Activated CD8-positive, alpha-beta T cell treated with anti-CD3 and anti-CD28 coated beads, Interleukin-2, amount 10 ng/mL, durations not matched to agents 7 days and 5 days (primary cell): ENCODE measurements at regions not wholly inside any gene's neighbourhood (a gene's known extent, or its start where the extent isn't known, plus 50 kb on each side); places are given as distances from the start of the nearest gene placed in this dataset.

ENCODE experiments used
- ATAC-seq: fragments of 150-1000 bp; cut with Tn5 transposase; one replicate; pipeline ENCODE4 v1.10.0; 2021; ENCODE audit warnings: moderate library complexity
- CTCF ChIA-PET: fragments of 350-600 bp; sonication (Branson Sonifier 250); formaldehyde crosslinking; loops from one replicate; lab custom pipeline; 2021; ENCODE audit warnings: antibody characterized with exemption; lab: Charles Lee
- POLR2A ChIA-PET: fragments of 350-600 bp; sonication (Branson Sonifier 250); formaldehyde crosslinking; loops from one replicate; lab custom pipeline; 2021; ENCODE audit warnings: antibody characterized with exemption; lab: Charles Lee
- DNase-seq: peaks from one replicate; pipeline ENCODE4 v3.0.0-alpha.2; 2020
- H3K27ac Mint-ChIP-seq: one replicate; pipeline ENCODE4 v1.8.0; 2021; ENCODE audit warnings: mild to moderate bottlenecking, mixed read lengths
- H3K27me3 Mint-ChIP-seq: one replicate; pipeline ENCODE4 v1.8.0; 2021; ENCODE audit warnings: low read depth, mixed read lengths
- H3K36me3 Mint-ChIP-seq: one replicate; pipeline ENCODE4 v1.8.0; 2021; ENCODE audit warnings: low read depth, mixed read lengths
- H3K4me1 Mint-ChIP-seq: one replicate; pipeline ENCODE4 v1.8.0; 2021; ENCODE audit warnings: low read depth, mixed read lengths
- H3K4me3 Mint-ChIP-seq: one replicate; pipeline ENCODE4 v1.8.0; 2021; ENCODE audit warnings: mild to moderate bottlenecking, mixed read lengths
- H3K9me3 Mint-ChIP-seq: one replicate; pipeline ENCODE4 v1.8.0; 2022; ENCODE audit warnings: mixed read lengths; ENCODE audit not compliant: insufficient read depth

DNA sequence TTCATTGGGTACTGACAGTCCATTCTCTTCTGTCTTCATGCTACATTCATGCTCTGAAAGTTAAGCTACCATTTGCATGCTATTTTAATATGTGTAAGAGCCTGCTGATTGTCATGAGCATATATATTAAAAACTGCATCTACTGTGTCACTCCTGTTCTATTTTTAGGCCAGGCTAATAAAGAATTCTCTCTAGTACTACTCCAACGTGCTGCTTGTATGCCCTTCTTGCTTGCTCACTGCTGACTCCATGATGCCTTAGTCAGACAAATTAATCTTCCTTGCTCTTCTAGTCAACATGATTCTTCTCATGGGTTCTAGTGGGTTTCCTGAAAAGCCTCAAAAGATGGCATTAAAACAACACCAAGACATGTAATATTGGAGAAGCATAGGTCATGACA, 1600.1 kb downstream of the DPP10 start:
- ChIA-PET POLR2A (no interaction called here), CTCF (no interaction called here)
- DNase-seq (no peak), ATAC-seq (no peak)
- no peaks in the 10 kb centered on the region for H3K27me3 Mint-ChIP-seq
- H3K4me1 Mint-ChIP-seq: no peaks in the 10 kb centered on the region
- no peak overlapping the region for H3K27ac Mint-ChIP-seq
- H3K36me3 Mint-ChIP-seq: no peaks in the 10 kb centered on the region
- H3K9me3 Mint-ChIP-seq: no peaks in the 10 kb centered on the region
- no peak overlapping the region for H3K4me3 Mint-ChIP-seq

DNA sequence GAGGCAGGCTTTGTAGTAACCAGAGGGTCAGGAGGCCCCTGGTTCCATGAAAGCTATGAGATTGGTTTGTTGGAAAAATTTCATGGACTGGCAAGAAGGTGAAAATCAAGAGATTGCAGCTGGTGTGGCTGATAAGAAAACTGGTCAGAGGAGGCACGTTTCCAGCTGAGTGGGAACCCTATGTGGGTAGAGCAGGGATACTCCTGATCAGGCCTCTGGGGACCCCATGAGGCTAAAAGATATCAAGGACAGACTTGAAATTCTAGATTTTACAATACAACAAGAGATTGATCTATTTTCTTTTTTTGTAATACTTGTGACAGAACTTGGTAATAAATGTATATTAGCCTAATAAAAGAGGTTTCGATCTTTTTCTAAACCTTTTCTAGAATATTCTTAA, 1615.1 kb downstream of the DPP10 start:
- ChIA-PET POLR2A (no interaction called here), CTCF (no interaction called here)
- Mint-ChIP-seq H3K36me3 (no peaks in the 10 kb centered on the region), H3K4me1 (no peaks in the 10 kb centered on the region), H3K27ac (no peak overlapping the region), H3K27me3 (no peaks in the 10 kb centered on the region), H3K9me3 (peaks cover 14% of the 10 kb centered on the region), H3K4me3 (no peak overlapping the region)
- ATAC-seq (no peak), DNase-seq (no peak)

DNA sequence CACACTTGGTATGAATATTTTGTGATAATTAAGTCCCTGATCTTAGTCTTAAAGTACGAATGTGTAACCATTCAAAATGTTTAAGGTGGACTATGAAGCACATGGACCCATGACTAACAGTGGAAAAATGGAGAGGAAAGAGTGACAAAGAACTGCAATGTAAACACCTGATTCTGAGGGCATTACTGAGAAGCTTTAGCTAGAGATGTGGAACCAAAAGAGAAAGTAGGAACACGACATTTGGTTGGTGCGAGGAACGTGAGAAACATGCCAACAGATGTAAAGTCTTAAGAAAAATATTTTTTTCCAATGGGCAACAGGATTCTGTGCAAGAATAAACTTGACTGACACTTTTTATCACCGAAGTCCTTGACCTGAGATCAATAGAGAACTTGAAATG, 1618.6 kb downstream of the DPP10 start:
- H3K4me1 Mint-ChIP-seq: no peaks in the 10 kb centered on the region
- no peak overlapping the region for H3K27ac Mint-ChIP-seq
- H3K36me3 Mint-ChIP-seq: no peaks in the 10 kb centered on the region
- no peaks in the 10 kb centered on the region for H3K27me3 Mint-ChIP-seq
- peaks cover 11% of the 10 kb centered on the region for H3K9me3 Mint-ChIP-seq
- no peak overlapping the region for H3K4me3 Mint-ChIP-seq
- CTCF ChIA-PET: no interaction called here
- no peak for DNase-seq
- POLR2A ChIA-PET: no interaction called here
- ATAC-seq: no peak

DNA sequence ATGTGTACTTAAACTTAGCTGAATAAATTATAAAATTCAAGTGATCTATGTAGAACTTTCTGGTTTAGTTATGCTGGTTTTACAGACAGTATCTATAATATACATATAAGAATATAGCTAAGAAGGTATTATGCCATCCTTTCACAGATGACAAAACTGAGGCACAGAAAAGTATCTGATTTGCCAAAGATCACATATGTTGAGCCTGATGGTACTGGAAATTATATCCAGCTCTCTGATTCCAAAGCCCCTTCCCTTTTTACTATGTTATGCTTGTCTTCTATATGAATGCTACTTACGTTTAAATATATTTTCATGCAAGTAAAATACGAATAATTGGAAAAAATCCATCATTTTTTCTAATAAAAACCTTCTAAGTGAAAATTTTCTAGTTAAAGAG, 1631.3 kb downstream of the DPP10 start:
- Mint-ChIP-seq H3K36me3 (no peaks in the 10 kb centered on the region), H3K4me1 (no peaks in the 10 kb centered on the region), H3K27me3 (no peaks in the 10 kb centered on the region), H3K9me3 (peaks cover 17% of the 10 kb centered on the region), H3K4me3 (no peak overlapping the region), H3K27ac (no peak overlapping the region)
- ChIA-PET POLR2A (no interaction called here), CTCF (no interaction called here)
- no peak for ATAC-seq
- no peak for DNase-seq

DNA sequence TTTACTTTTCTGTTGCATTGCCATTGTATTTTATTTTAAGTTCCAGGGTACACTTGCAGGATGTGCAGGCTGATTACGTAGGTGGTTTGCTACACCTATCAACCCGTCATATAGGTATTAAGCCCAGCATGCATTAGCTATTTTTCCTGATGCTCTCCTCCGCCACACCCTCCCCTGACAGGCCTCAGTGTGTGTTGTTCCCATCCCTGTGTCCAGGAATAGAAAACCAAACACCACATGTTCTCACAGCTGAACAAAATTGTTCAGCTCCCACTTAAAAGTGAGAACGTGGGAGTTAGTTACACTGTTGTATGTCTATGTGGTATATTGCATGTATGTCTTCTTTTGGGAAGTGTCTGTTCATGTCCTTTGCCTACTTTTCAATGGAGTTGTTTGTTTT, 1631.7 kb downstream of the DPP10 start:
- POLR2A ChIA-PET: no interaction called here
- no peaks in the 10 kb centered on the region for H3K36me3 Mint-ChIP-seq
- CTCF ChIA-PET: no interaction called here
- peaks cover 16% of the 10 kb centered on the region for H3K9me3 Mint-ChIP-seq
- H3K4me3 Mint-ChIP-seq: no peak overlapping the region
- ATAC-seq: no peak
- no peaks in the 10 kb centered on the region for H3K4me1 Mint-ChIP-seq
- no peak overlapping the region for H3K27ac Mint-ChIP-seq
- no peak for DNase-seq
- H3K27me3 Mint-ChIP-seq: no peaks in the 10 kb centered on the region

DNA sequence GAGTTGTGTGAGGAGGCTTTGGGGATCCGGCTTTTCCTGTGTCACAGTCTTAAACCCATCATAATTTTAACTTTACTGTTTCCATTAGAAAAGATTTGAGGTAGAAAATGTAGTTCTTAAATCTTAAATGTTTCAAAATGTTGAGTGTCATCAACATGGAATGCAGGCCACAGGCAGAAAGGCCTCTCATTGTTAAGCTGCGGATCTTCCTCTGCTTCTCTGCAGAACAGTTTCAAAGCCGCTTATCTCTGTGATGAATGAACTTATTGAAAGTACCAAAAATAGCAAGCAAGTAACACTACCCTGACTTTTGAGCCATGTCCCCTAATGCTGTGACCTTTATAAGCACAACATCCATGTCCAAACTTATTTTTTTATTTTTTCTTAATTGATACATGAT, 1645.8 kb downstream of the DPP10 start:
- H3K4me1 Mint-ChIP-seq: no peaks in the 10 kb centered on the region
- POLR2A ChIA-PET: no interaction called here
- ATAC-seq (no peak), DNase-seq (no peak)
- H3K27ac Mint-ChIP-seq: no peak overlapping the region
- CTCF ChIA-PET: no interaction called here
- peaks cover 11% of the 10 kb centered on the region for H3K9me3 Mint-ChIP-seq
- no peaks in the 10 kb centered on the region for H3K27me3 Mint-ChIP-seq
- no peaks in the 10 kb centered on the region for H3K36me3 Mint-ChIP-seq
- H3K4me3 Mint-ChIP-seq: no peak overlapping the region

DNA sequence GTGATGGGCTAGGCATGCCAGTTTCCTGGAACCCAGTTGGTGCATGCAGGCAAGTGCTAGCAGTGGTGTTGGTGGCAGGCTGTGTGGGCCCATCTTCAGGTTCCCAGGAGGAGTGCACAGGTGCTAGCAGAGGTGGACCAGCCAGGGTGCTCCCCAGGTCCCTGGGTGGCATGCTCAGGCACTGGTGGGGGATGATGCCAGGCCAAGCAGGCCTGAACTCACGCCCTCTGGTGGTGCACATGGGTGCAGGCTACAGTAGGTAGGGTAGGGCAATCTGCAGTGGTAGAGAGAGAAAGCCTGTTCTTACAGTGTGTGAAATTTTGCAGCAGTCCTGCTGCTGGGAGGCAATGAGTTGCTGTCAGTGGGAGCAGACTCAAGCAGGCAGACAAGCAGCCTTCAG, 1651.8 kb downstream of the DPP10 start:
- Mint-ChIP-seq H3K27ac (no peak overlapping the region), H3K27me3 (no peaks in the 10 kb centered on the region), H3K9me3 (peaks cover 17% of the 10 kb centered on the region), H3K4me1 (no peaks in the 10 kb centered on the region), H3K4me3 (no peak overlapping the region), H3K36me3 (no peaks in the 10 kb centered on the region)
- ATAC-seq (no peak), DNase-seq (no peak)
- ChIA-PET POLR2A (no interaction called here), CTCF (no interaction called here)

DNA sequence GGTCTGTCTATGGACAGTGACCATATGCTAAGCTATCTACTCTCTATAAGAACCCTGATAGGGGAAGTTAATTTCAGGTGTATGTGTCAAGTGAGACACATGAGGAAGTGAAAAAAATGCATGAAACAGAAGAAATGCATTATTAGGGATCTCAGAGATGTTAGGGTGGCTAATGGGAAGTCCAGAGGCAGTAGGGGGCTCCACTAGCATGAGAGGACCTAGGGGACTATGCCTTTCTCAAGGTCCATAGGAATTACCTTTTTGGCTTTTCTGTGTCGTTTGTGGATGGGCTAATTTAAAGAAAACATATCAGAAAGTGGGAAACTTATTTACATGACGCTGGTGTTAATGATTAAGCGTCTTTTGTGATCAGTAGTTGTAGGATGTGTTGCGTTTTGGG, 1653.2 kb downstream of the DPP10 start:
- H3K36me3 Mint-ChIP-seq: no peaks in the 10 kb centered on the region
- ChIA-PET CTCF (no interaction called here), POLR2A (no interaction called here)
- no peak overlapping the region for H3K4me3 Mint-ChIP-seq
- DNase-seq (no peak), ATAC-seq (no peak)
- peaks cover 13% of the 10 kb centered on the region for H3K9me3 Mint-ChIP-seq
- no peak overlapping the region for H3K27ac Mint-ChIP-seq
- no peaks in the 10 kb centered on the region for H3K4me1 Mint-ChIP-seq
- H3K27me3 Mint-ChIP-seq: no peaks in the 10 kb centered on the region

DNA sequence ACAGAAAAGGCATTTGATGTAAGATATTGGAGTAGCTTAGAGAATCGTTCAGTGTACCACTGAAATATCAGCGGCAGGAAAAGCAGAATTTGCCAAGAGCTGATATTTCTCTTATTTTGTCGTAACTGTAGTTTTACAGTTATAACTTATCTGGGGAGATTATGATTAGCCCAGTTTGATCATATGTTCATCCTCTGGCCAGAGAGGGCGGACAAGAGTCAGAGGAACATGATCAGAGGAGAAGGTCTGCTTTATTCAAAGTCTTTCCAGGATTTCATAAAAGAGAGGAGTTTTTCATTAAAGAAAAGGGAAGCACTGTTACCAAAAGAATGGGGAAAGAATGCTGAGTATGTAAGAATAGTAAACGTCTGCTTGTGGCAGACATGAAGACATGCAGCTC, 1655.6 kb downstream of the DPP10 start:
- CTCF ChIA-PET: no interaction called here
- ATAC-seq (no peak), DNase-seq (no peak)
- POLR2A ChIA-PET: no interaction called here
- no peaks in the 10 kb centered on the region for H3K4me1 Mint-ChIP-seq
- peaks cover 10% of the 10 kb centered on the region for H3K9me3 Mint-ChIP-seq
- no peaks in the 10 kb centered on the region for H3K27me3 Mint-ChIP-seq
- H3K4me3 Mint-ChIP-seq: no peak overlapping the region
- H3K36me3 Mint-ChIP-seq: no peaks in the 10 kb centered on the region
- H3K27ac Mint-ChIP-seq: no peak overlapping the region

DNA sequence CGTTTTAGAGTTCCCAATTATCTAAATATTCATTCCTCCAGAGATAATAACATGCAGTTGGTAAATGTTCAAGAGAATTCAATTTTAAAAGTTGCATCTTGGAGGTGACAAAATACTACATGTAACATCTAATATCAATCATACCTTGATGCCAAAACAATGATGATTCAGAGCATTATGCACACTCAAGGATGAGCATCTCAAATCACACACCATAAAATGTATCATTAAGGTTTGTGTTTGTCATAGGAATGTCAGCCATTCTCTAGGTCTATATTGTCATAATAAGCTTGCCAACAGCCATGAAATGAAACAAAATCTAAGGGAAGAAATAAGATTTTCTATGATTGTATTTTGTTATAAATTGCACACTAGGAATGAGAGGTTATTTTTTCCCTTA, 1667.0 kb downstream of the DPP10 start:
- Mint-ChIP-seq H3K27me3 (no peaks in the 10 kb centered on the region), H3K4me3 (no peak overlapping the region)
- CTCF ChIA-PET: no interaction called here

DNA sequence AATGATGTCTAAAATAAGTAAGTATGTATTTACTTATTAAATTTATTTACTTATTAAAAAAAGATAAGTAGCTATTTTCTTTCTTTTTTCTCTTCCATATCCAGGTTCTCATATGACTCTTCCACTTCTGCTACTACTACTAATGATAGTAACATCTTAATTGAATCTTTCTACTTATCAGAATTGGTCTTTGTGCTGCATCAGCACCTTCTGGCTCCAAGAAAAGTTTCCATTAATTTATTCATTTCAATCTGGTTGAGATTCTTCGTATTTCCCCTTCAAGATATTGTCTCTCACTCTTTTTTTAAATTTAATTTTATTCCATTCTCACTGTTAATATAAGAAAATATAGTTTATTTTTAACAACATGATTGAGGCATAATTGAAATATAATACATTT, 1675.4 kb downstream of the DPP10 start:
- ATAC-seq (no peak), DNase-seq (no peak)
- Mint-ChIP-seq H3K9me3 (peaks cover 5% of the 10 kb centered on the region), H3K4me3 (no peak overlapping the region), H3K36me3 (no peaks in the 10 kb centered on the region), H3K4me1 (no peaks in the 10 kb centered on the region), H3K27ac (no peak overlapping the region), H3K27me3 (no peaks in the 10 kb centered on the region)
- ChIA-PET POLR2A (no interaction called here), CTCF (no interaction called here)

More for the DNA sequence above, 1667.0 kb downstream of the DPP10 start:
- ATAC-seq (no peak), DNase-seq (no peak)
- Mint-ChIP-seq H3K4me1 (no peaks in the 10 kb centered on the region), H3K9me3 (peaks cover 12% of the 10 kb centered on the region), H3K36me3 (no peaks in the 10 kb centered on the region), H3K27ac (no peak overlapping the region)
- POLR2A ChIA-PET: no interaction called here

DNA sequence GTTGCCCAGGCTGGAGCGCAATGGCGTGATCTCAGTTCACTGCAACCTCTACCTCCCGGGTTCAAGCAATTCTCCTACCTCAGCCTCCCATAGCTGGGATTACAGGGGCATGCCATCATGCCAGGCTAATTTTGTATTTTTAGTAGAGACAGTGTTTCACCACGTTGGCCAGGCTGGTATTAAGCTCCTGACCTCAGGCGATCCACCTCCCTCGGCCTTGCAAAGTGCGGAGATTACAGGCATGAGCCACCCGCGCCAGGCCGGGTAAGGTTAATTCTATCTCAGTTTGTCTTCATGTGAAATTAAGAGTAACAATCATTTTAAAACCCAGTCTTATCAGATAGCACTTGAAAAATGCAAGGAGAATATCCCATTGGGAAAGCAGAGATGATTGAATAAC, 1681.7 kb upstream of the DDX18 start:
- peaks cover 11% of the 10 kb centered on the region for H3K9me3 Mint-ChIP-seq

DNA sequence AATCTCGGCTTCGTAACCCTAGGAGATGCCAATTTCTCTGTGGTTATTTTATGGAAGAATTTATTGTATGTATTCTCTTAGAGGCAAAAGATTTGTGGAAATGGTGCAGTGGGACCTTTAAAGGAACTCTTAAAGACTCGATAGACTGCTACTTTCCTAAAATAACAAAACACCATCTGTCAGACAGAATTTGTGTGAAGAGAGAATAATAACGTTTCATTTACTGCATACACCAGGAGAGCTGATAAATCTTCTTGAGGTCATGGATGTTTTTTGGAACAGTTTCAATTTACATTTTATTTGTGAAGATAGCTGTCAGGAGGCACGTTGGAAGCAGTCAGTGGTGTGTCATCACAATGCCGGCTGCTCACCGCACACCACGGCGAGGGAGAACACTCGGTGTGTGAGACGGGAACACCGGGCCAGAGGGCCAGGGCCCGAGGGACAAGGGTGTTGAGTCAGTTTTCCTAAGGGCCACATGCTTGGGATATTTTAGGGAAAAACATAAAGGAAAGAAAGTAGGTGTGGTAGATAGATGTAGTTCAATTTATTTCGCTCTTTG, 1681.0 kb upstream of the DDX18 start:
- POLR2A ChIA-PET: no interaction called here
- Mint-ChIP-seq H3K4me3 (no peak overlapping the region), H3K4me1 (no peaks in the 10 kb centered on the region), H3K27ac (no peak overlapping the region), H3K9me3 (peaks cover 17% of the 10 kb centered on the region), H3K36me3 (no peaks in the 10 kb centered on the region), H3K27me3 (no peaks in the 10 kb centered on the region)
- no peak for ATAC-seq
- CTCF ChIA-PET: no interaction called here
- no peak for DNase-seq

More for the DNA sequence above, 1681.7 kb upstream of the DDX18 start:
- Mint-ChIP-seq H3K4me3 (no peak overlapping the region), H3K36me3 (no peaks in the 10 kb centered on the region), H3K27me3 (no peaks in the 10 kb centered on the region), H3K27ac (no peak overlapping the region), H3K4me1 (no peaks in the 10 kb centered on the region)
- CTCF ChIA-PET: no interaction called here
- DNase-seq: no peak
- ATAC-seq: no peak
- POLR2A ChIA-PET: no interaction called here
